Occipital lobe (tissue), 1 donor: ENCODE measurements at regions not wholly inside any gene's neighbourhood (a gene's known extent, or its start where the extent isn't known, plus 50 kb on each side); places are given as distances from the start of the nearest gene placed in this dataset.

Source experiments
- DNase-seq: peaks from one replicate; lab custom pipeline; 2025; lab: John Stamatoyannopoulos, UW

DNA sequence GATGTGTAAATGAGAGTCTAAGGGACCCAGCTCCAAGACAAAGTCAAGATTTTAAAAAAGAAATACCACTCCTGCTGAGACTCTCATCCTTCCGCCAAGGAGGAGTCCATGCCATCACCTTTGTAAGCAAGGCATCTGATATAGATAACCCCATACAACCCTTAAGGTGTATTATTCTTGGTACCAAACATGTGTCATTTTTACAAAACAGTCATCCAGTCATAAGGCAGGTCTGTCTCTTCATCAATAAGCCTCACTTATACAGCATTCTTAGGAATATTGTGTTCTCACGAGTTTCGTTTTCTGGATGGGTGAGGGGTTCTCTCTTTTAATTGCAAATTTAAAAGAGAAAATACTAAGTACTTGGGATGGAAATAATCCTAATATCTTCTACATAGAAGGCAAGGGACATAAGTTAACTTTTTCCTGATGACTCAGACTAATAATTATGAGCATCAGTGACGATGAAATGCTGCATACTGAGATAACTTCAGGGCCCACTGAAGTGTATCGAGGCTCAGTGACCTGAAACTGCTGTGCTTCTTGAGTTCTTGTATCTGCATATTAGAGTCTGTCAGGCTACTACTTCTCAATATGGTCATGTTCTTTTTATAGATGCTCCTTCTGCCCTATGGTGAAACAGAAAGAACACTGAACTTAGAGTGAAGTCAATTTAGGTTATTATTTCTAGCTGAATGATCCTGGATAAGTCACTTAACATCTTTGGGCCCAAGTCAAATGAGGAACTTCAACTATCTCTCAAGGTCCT lies 166.6 kb downstream of the KLF12 start:
- DNase-seq: no peak

- DNase-seq: no peak
Measured at GRCh38 chr13:73966331-73966730, 167.9 kb downstream of the KLF12 start.

DNA sequence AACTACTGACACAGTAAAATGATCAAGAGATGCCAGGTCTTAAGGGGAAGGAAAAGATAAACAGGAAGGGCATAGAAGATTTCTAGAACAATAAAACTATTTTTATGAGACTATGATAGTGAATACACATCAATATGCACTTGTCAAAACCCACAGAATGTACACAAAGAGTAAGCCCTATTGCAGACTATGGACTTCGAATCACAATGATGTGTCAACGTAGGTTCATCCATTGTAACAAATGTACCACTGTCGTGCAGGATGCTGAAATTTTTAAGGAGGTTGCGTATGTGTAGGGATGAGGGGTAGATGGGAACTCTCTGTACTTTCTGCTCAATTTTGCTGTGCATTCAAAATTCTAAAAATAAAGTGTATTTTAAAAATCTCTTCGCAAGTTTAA lies 171.9 kb downstream of the KLF12 start:
- no peak for DNase-seq

DNA sequence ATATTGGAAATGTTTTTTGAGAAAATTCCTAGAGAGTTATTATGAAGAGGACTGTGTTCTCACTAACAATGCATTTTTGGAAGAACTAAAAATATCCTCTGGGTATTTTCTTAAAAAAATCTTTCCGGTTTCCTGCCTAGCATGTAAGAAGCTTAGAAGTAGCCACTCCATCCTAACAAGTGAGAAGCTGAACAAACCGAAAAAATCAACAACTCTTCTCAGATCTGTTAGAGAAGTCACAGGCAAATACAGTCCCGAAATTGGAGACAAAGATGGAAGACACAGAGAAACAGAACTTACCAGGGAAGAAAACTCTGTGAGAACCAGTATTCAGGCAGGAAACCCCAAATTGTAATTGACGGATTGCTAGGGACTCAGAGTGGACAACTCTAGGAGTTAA lies 173.0 kb downstream of the KLF12 start:
- DNase-seq: no peak

DNA sequence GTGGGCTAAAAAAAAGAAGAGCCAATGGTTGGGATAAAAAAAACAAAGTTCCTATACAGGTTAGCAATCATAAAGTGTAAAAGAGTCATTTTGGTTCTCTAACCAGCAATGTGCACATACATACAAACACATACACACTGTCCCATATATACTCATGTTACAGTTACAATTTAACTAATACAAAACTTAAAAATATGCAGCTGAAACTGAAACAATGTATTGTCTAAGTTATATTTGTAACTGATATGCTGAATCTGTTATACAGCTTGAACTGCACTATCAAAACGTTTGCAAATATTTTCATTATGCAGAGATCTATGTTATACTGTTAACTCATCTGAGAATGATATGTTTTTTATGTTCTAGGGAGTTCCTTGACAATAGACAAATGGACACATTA lies 173.7 kb downstream of the KLF12 start:
- DNase-seq: no peak

DNA sequence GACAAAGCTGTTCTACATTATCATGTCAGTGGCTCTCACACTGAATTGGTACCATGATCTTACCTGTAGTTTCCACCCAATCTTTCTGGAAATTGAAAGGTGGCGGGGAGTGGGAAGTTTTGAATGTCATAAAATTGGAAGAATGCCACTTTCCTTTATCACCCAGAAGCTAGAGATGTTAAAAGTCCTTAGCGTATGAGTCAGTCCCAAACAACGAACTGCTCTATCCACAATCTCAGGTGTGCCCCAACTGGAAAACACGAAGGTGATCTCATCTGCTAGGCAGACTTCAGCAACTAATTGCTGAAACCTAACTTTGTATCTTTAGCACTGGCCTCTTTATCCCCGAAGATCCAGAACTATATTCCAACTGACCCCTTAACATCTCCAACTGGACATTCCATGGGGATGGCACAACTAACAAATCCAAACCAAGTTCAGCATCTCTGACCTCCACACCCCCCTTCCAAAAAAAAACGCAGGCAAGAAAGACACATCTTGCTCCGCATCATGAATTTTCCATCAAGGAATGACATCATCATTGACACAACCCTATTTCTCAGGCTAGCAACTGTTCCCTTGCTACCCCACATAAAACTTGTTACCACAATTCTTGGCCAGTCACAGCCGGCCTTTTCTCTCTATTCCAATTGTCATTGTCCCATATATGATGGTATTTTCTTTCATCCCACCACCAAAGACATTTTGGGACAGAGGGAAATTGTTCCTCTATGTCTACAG lies 175.4 kb downstream of the KLF12 start:
- DNase-seq: no peak

- no peak for DNase-seq
Measured at GRCh38 chr13:73957889-73958288, 176.3 kb downstream of the KLF12 start.

DNA sequence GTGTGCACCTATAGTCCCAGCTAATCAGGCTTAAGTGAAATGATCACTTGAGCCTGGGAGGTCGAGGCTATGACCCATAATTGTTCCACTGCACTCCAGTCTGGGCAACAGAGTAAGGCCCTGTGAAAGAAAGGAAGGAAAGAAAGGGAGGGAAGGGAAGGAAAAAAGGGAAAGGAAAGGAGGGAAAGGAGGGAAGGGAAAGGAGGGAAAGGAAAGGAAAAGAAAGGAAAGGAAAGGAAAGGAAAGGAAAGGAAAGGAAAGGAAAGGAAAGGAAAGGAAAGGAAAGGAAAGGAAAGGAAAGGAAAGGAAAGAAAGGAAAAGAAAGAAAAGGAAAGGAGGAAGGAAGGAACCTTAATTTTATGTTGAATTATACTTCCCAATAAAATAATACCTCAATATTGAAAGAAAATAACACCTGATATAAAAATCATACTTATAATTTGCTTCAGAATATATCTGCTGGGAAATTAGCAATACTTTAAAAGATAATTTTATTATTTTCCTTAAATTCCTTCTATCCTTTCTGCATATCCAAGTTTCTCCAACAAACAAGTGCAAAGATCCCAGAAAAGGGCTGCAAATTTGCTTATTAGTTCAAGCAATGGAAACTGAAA lies 177.3 kb downstream of the KLF12 start:
- no peak for DNase-seq

- DNase-seq: no peak
Measured at GRCh38 chr13:73955977-73956500, 178.2 kb downstream of the KLF12 start.

DNA sequence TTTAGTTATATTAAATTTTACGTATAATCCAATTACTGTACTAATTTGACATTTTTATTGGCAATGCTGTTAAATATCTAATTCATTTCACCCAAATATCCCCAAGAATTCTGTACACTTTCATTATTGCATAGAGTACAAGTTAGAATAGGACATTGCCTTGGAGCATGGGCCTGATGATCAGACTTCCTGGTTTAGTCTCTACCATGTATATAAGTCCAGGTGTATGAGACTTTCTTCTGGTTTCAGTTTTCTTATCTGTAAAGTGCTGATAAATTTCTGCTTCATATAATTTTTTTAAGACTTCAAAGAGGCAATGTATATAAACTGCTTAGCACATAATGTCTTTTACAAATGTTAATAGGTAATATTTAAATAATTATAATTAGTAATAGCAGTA lies 179.4 kb downstream of the KLF12 start:
- DNase-seq: no peak

GRCh38 chr13:73952648-73953047 lies 181.6 kb downstream of the KLF12 start:
- DNase-seq: no peak

GRCh38 chr13:73948848-73949529 lies 185.2 kb downstream of the KLF12 start:
- DNase-seq: no peak

DNA sequence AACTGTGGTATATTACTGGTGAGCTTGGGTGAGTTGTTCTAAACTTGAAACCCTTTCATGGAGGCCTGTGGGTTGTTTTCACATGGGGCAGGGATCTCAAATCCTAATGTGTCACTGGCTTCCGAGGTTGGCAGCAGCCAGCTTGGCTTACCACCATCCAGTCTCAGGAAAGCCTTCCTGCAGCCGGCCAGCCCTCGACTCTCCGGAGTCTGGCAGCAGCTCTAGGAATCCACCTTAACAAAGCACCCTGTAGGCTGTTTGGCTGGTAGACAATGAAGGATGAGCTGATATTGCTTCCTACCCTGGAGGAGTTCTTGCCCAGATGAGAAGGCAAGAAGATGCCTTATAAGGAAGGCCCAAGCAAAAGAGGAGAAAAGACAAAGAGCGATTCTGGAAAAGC lies 188.3 kb downstream of the KLF12 start:
- DNase-seq: peak; percentile 19

GRCh38 chr13:73945382-73945781 lies 188.8 kb downstream of the KLF12 start:
- no peak for DNase-seq

- DNase-seq: no peak
Measured at GRCh38 chr13:73943965-73944233, 190.3 kb downstream of the KLF12 start.

DNA sequence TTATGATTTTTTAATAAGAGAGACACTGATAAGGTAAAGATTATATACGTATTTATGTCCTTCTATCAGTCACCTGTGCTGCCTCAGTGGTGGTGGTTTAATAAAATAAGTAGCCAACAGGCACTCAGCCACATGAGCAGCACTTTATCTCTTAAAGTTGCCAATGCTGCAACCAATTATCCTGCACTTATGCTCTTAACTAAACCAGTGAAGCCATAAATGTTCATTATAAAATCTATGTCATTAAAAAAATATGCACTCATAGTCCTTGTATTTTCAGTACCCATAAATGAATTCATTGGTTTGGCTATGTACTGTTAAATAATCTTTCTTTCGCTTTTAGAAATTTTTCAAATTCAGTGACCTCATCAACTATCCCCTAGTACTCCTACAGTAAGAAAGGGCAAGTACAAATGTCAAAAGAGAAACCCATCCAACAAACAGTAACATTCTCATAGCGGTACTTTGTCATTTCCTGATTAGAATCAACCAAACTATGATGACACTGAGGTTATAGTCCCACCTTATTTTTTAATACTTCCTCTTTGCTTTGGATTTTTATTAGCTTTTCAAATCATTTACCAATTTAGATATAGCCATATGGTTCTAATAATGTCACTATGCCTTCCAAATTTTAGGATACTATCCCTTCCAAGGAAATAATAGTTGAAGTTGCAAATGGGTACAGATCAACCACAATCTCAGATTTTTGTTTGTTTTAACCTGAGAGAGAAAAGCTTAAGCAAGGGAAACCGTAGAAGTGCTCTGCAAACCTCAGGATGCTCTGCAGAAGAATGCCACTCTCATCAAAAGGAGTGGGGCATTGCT lies 190.9 kb downstream of the KLF12 start:
- no peak for DNase-seq

DNA sequence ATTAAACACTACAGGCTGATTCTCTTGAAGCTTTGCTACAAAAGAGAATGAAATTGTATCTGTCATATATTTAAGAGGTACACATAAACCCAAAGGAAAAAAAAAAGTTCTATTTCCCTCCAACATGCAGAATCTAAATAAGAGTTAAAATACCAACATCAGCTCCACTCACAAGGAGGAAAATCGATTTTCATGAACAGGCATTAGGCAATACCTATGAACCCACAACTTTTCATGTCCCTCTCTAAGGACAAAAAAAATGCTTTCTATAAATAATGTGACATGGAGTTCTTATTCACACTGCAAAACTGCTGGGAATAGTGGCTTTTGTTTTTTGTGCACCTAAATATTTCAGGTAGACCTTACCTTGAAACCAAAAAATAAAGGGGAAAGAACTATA lies 192.5 kb downstream of the KLF12 start:
- DNase-seq: no peak

DNA sequence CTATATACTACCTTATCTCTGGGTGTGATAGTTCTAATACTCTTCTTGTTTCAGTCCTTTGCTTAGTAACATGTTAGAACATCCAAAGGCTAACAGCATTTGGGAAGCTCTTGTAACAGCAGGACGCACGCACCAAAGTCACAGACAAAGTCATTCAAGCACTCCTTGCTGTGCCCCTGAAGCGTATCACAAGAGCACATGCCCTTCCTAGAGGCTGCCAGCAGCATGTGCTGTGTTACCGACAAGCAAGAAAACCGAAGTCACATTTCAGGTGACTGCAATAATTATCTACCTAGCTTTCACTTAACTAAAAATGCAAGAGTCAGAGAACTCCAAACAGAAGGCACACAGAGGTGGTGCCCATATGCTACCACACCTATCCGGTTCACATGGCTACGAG lies 194.1 kb downstream of the KLF12 start:
- DNase-seq: no peak

GRCh38 chr13:73939603-73940002 lies 194.6 kb downstream of the KLF12 start:
- no peak for DNase-seq

DNA sequence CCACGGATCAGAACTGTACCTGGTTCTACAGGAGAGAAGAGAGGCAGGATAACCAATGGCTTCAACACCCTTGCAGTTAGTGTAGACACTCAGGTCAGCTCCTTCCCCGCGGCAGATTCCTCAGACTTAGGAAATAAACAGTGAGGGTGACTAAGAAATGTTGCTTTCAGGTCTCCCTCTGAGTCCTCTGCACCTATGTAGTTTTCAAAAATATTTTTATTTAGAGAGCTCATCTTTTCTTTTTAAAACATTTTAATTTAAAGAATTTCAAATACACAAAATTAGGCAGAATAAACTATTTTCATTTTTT lies 195.2 kb downstream of the KLF12 start:
- no peak for DNase-seq

GRCh38 chr13:73938372-73939070 lies 195.7 kb downstream of the KLF12 start:
- DNase-seq: no peak
